ENCODE measurements at regions not wholly inside any gene's neighbourhood (a gene's known extent, or its start where the extent isn't known, plus 50 kb on each side); places are given as distances from the start of the nearest gene placed in this dataset.

GRCh38 chrX:139002319-139002718, 290.8 kb upstream of the FGF13 start:
- TF ChIP-seq FOXM1 (IDR thresholded peaks at IDR 0.05; ENCODE audit: borderline replicate concordance, low read depth) = no peak
- no peak for TF ChIP-seq TCF12 (IDR thresholded peaks at IDR 0.05; ENCODE audit: low read depth)
- TF ChIP-seq YY1 (IDR thresholded peaks at IDR 0.05; ENCODE audit: low read depth) = no peak
- TF ChIP-seq MAX (IDR thresholded peaks at IDR 0.05) = no peak
- no peak for TF ChIP-seq NFIC (IDR thresholded peaks at IDR 0.05)
- no peak for TF ChIP-seq EGR1 (IDR thresholded peaks at IDR 0.05)
- TF ChIP-seq TEAD4 (IDR thresholded peaks at IDR 0.05) = no peak
- no peak for TF ChIP-seq EP300 (IDR thresholded peaks at IDR 0.05; ENCODE audit: borderline replicate concordance)
- TF ChIP-seq USF1 (IDR thresholded peaks at IDR 0.05) = no peak
- TF ChIP-seq CEBPB (IDR thresholded peaks at IDR 0.05) = no peak
- TF ChIP-seq ZBTB7A (IDR thresholded peaks at IDR 0.05; ENCODE audit: low read depth) = no peak
- no peak for TF ChIP-seq REST (IDR thresholded peaks at IDR 0.05; ENCODE audit: low read depth)
- TF ChIP-seq TAF1 (IDR thresholded peaks at IDR 0.05; ENCODE audit: low read depth) = no peak
- TF ChIP-seq CREB1 (IDR thresholded peaks at IDR 0.05; ENCODE audit: low read depth) = no peak
- TF ChIP-seq RAD21 (IDR thresholded peaks at IDR 0.05; ENCODE audit: low read depth) = no peak

GRCh38 chrX:138996268-138996667, 284.8 kb upstream of the FGF13 start:
- TF ChIP-seq MAX (IDR thresholded peaks at IDR 0.05) (no peak), CREB1 (IDR thresholded peaks at IDR 0.05; ENCODE audit: low read depth) (no peak), TEAD4 (IDR thresholded peaks at IDR 0.05) (no peak), EGR1 (IDR thresholded peaks at IDR 0.05) (no peak), FOXM1 (IDR thresholded peaks at IDR 0.05; ENCODE audit: borderline replicate concordance, low read depth) (no peak), YY1 (IDR thresholded peaks at IDR 0.05; ENCODE audit: low read depth) (no peak), NFIC (IDR thresholded peaks at IDR 0.05) (no peak), RAD21 (IDR thresholded peaks at IDR 0.05; ENCODE audit: low read depth) (no peak), ZBTB7A (IDR thresholded peaks at IDR 0.05; ENCODE audit: low read depth) (no peak), USF1 (IDR thresholded peaks at IDR 0.05) (no peak), CEBPB (IDR thresholded peaks at IDR 0.05) (no peak), TAF1 (IDR thresholded peaks at IDR 0.05; ENCODE audit: low read depth) (no peak), TCF12 (IDR thresholded peaks at IDR 0.05; ENCODE audit: low read depth) (no peak), REST (IDR thresholded peaks at IDR 0.05; ENCODE audit: low read depth) (no peak), EP300 (IDR thresholded peaks at IDR 0.05; ENCODE audit: borderline replicate concordance) (no peak)

GRCh38 chrX:138995458-138995857, 283.9 kb upstream of the FGF13 start:
- TF ChIP-seq EGR1 (IDR thresholded peaks at IDR 0.05) (no peak), FOXM1 (IDR thresholded peaks at IDR 0.05; ENCODE audit: borderline replicate concordance, low read depth) (no peak), EP300 (IDR thresholded peaks at IDR 0.05; ENCODE audit: borderline replicate concordance) (no peak), CREB1 (IDR thresholded peaks at IDR 0.05; ENCODE audit: low read depth) (no peak), REST (IDR thresholded peaks at IDR 0.05; ENCODE audit: low read depth) (no peak), YY1 (IDR thresholded peaks at IDR 0.05; ENCODE audit: low read depth) (no peak), TAF1 (IDR thresholded peaks at IDR 0.05; ENCODE audit: low read depth) (no peak), USF1 (IDR thresholded peaks at IDR 0.05) (no peak), ZBTB7A (IDR thresholded peaks at IDR 0.05; ENCODE audit: low read depth) (no peak), NFIC (IDR thresholded peaks at IDR 0.05) (no peak), TCF12 (IDR thresholded peaks at IDR 0.05; ENCODE audit: low read depth) (no peak), CEBPB (IDR thresholded peaks at IDR 0.05) (no peak), MAX (IDR thresholded peaks at IDR 0.05) (no peak)

- no peak for TF ChIP-seq CREB1 (IDR thresholded peaks at IDR 0.05; ENCODE audit: low read depth)
- no peak for TF ChIP-seq CEBPB (IDR thresholded peaks at IDR 0.05)
- TF ChIP-seq REST (IDR thresholded peaks at IDR 0.05; ENCODE audit: low read depth) = no peak
- TF ChIP-seq RAD21 (IDR thresholded peaks at IDR 0.05; ENCODE audit: low read depth) = no peak
- no peak for TF ChIP-seq TAF1 (IDR thresholded peaks at IDR 0.05; ENCODE audit: low read depth)
Observed at GRCh38 chrX:138986866-138987265, 275.3 kb upstream of the FGF13 start.
